Activated CD8-positive, alpha-beta memory T cell treated with anti-CD3 and anti-CD28 coated beads, Interleukin-2, amount 50 U/mL, for 24 hours (primary cell): ENCODE measurements at regions not wholly inside any gene's neighbourhood (a gene's known extent, or its start where the extent isn't known, plus 50 kb on each side); places are given as distances from the start of the nearest gene placed in this dataset.
A peak's percentile ranks its signal among the peaks of the same experiment; 100 is the strongest.

Source experiments
- DNase-seq: peaks from one replicate; pipeline ENCODE4 v3.0.0-alpha.2; 2020; ENCODE audit errors: extremely low read depth

- no peak for DNase-seq
Measured at GRCh38 chr19:30667227-30667626, 295.0 kb downstream of the ZNF536 start.

- peak; percentile 18 for DNase-seq
Measured at GRCh38 chr19:30666301-30666803, 294.2 kb downstream of the ZNF536 start.

GRCh38 chr19:30665449-30665848 lies 293.3 kb downstream of the ZNF536 start:
- DNase-seq: no peak

- no peak for DNase-seq
Measured at GRCh38 chr19:30663611-30664174, 291.5 kb downstream of the ZNF536 start.

GRCh38 chr19:30662211-30662861 lies 290.2 kb downstream of the ZNF536 start:
- DNase-seq: no peak

GRCh38 chr19:30659638-30660037 lies 287.5 kb downstream of the ZNF536 start:
- no peak for DNase-seq

GRCh38 chr19:30656520-30657100 lies 284.4 kb downstream of the ZNF536 start:
- DNase-seq: no peak

- DNase-seq: no peak
Measured at GRCh38 chr19:30653646-30654386, 281.6 kb downstream of the ZNF536 start.

- DNase-seq: no peak
Measured at GRCh38 chr19:30652751-30653150, 280.6 kb downstream of the ZNF536 start.

GRCh38 chr19:30651691-30652090 lies 279.5 kb downstream of the ZNF536 start:
- DNase-seq: no peak

- DNase-seq: no peak
Measured at GRCh38 chr19:30651066-30651465, 278.9 kb downstream of the ZNF536 start.

- no peak for DNase-seq
Measured at GRCh38 chr19:30649934-30650614, 277.9 kb downstream of the ZNF536 start.

- no peak for DNase-seq
Measured at GRCh38 chr19:30648866-30649862, 277.0 kb downstream of the ZNF536 start.

GRCh38 chr19:30647891-30648720 lies 275.9 kb downstream of the ZNF536 start:
- DNase-seq: no peak

GRCh38 chr19:30646806-30647205 lies 274.6 kb downstream of the ZNF536 start:
- DNase-seq: no peak

GRCh38 chr19:30645946-30646577 lies 273.9 kb downstream of the ZNF536 start:
- no peak for DNase-seq

GRCh38 chr19:30640252-30640965 lies 268.2 kb downstream of the ZNF536 start:
- no peak for DNase-seq

- DNase-seq: no peak
Measured at GRCh38 chr19:30638889-30639288, 266.7 kb downstream of the ZNF536 start.

GRCh38 chr19:30637926-30638325 lies 265.7 kb downstream of the ZNF536 start:
- DNase-seq: no peak
